DND-41 (cell line): ENCODE measurements at regions not wholly inside any gene's neighbourhood (a gene's known extent, or its start where the extent isn't known, plus 50 kb on each side); places are given as distances from the start of the nearest gene placed in this dataset.

Experiments used
- ATAC-seq: fragments of 200-7000 bp; cut with Tn5 transposase; 3 replicates; pipeline ENCODE4 v1.9.1; 2021; ENCODE audit warnings: low read depth; ENCODE audit not compliant: insufficient read depth
- DNase-seq: peaks from one replicate; pipeline ENCODE4 v3.0.0-alpha.2; 2020
- H2AFZ ChIP-seq: 2 replicates; pipeline ENCODE4 v1.6.0; 2012; ENCODE audit warnings: low read depth, low read length
- H3K27ac ChIP-seq: 2 replicates; pipeline ENCODE4 v1.5.1; 2012; ENCODE audit warnings: low read length, inconsistent platforms
- H3K27me3 ChIP-seq: fragments of 200-600 bp; sonication (generic); 2 replicates; pipeline ENCODE4 v1.6.0; 2012; ENCODE audit warnings: low read length, mild to moderate bottlenecking, inconsistent platforms; ENCODE audit not compliant: insufficient read depth, poor library complexity
- H3K36me3 ChIP-seq: 2 replicates; pipeline ENCODE4 v1.5.1; 2012; ENCODE audit warnings: low read length, inconsistent platforms; ENCODE audit not compliant: insufficient read depth
- H3K4me1 ChIP-seq: 2 replicates; pipeline ENCODE4 v1.5.1; 2012; ENCODE audit warnings: mild to moderate bottlenecking, low read length; ENCODE audit not compliant: insufficient read depth
- H3K4me2 ChIP-seq: 2 replicates; pipeline ENCODE4 v1.6.0; 2012; ENCODE audit warnings: mild to moderate bottlenecking, moderate library complexity, low read length, inconsistent platforms; ENCODE audit not compliant: insufficient read depth
- H3K4me3 ChIP-seq, 2 experiments: fragments of 200-600 bp in 1 of 2; shearing (Covaris generic) in 1 of 2; 2 replicates each; pipeline ENCODE4 v1.5.1; 2012 to 2016; ENCODE audit warnings: inconsistent platforms in 2 of 2, low read length in 2 of 2, mild to moderate bottlenecking in 2 of 2, low read depth in 1 of 2, moderate library complexity in 1 of 2
- H3K79me2 ChIP-seq: 2 replicates; pipeline ENCODE4 v1.6.0; 2012; ENCODE audit warnings: low read length, inconsistent platforms; ENCODE audit not compliant: insufficient read depth
- H3K9ac ChIP-seq: 2 replicates; pipeline ENCODE4 v1.6.0; 2012; ENCODE audit warnings: low read depth, mild to moderate bottlenecking, inconsistent platforms, low read length, moderate library complexity
- H3K9me3 ChIP-seq: 2 replicates; pipeline ENCODE4 v1.5.1; 2012; ENCODE audit warnings: low read length, moderate library complexity, mild to moderate bottlenecking, inconsistent platforms; ENCODE audit not compliant: insufficient read depth, severe bottlenecking
- H4K20me1 ChIP-seq: 2 replicates; pipeline ENCODE4 v1.6.0; 2012; ENCODE audit warnings: low read length; ENCODE audit not compliant: insufficient read depth
- CTCF ChIP-seq: IDR thresholded peaks from 2 replicates; pipeline ENCODE4 v1.5.1; 2012; ENCODE audit warnings: borderline replicate concordance, low read length, moderate library complexity, mild to moderate bottlenecking; ENCODE audit not compliant: poor library complexity, severe bottlenecking; ENCODE audit errors: extremely low read depth
- EZH2 ChIP-seq: IDR thresholded peaks from 3 replicates; pipeline ENCODE4 v1.6.1; 2012; ENCODE audit warnings: borderline replicate concordance, low read depth, mild to moderate bottlenecking, moderate library complexity, low read length, inconsistent platforms; ENCODE audit not compliant: severe bottlenecking

DNA sequence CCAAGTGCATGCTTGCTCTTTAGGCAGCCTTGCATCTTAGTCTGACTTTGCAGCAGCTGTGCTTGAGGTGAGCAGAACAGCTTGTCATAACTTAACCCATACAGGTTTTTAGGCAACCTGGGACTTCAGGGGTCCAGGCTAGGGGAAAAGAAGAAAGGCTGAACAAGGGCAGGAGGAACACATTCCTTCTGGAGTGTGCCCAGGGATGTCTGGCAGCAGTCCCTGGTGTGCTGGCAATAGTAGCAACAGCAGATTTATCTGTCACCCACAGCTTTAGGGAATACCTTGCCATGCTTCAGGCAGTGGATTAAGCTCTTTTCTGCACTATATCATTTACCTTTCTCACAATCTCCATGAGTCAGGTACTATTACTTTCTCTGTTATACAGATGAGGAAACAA is 513.0 kb downstream of the RAB38 start:
- DNase-seq (no peak), ATAC-seq (no peak)
- Histone ChIP-seq H4K20me1 (no peaks in the 10 kb centered on the region), H3K27ac (no peak overlapping the region), H3K36me3 (no peaks in the 10 kb centered on the region), H3K27me3 (no peaks in the 10 kb centered on the region), H3K4me3 (no peak overlapping the region), H3K9me3 (no peaks in the 10 kb centered on the region), H3K79me2 (no peaks in the 10 kb centered on the region), H3K4me1 (no peaks in the 10 kb centered on the region), H2AFZ (no peak overlapping the region), H3K9ac (no peak overlapping the region), H3K4me2 (no peak overlapping the region)
- TF ChIP-seq EZH2 (no peak), CTCF (no peak)

DNA sequence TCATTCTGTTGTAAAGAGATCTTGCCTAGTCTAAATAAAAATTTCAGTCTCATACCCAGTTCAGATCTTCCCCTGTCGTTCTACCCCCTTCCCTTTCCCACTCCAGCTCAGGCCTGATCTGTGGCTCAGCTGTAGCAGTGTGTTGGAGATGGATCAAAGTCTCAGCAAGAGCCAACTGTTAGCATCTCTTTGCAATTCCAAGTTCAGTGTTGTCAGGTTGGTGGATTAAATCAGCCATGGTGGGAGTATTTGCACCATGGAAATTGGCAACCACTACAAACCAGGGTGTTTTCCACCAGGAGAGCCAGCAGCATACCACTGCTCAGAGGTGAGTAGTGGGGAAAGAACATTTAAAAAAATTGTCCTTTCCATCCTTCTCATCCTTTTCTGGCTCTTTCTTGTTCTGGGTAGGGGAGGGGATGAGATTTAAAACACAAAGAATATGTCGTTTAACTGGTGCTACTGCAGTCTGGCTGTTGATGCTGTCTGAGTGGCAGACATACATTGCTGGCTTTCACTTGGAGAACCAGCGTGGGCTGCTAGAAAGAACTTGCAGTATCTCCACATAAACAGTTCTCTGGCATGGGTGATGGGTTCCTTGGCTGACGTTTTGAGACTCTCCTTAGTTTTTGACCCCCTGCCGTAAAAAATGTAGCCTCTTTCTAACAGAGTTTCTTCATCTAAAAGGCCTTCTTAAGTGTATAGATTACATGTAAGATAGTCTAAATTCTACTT is 514.1 kb downstream of the RAB38 start:
- ATAC-seq (no peak), DNase-seq (no peak)
- TF ChIP-seq CTCF (no peak), EZH2 (no peak)
- Histone ChIP-seq H3K4me1 (no peaks in the 10 kb centered on the region), H3K27me3 (no peaks in the 10 kb centered on the region), H3K9me3 (no peaks in the 10 kb centered on the region), H4K20me1 (no peaks in the 10 kb centered on the region), H3K79me2 (no peaks in the 10 kb centered on the region), H3K27ac (no peak overlapping the region), H3K4me3 (no peak overlapping the region), H3K36me3 (no peaks in the 10 kb centered on the region), H3K9ac (no peak overlapping the region), H3K4me2 (no peak overlapping the region), H2AFZ (no peak overlapping the region)

GRCh38 chr11:87659807-87660206 is 515.4 kb downstream of the RAB38 start:
- ATAC-seq = no peak
- no peaks in the 10 kb centered on the region for H4K20me1 ChIP-seq

More at GRCh38 chr11:87659807-87660206, 515.4 kb downstream of the RAB38 start:
- Histone ChIP-seq H3K79me2 (no peaks in the 10 kb centered on the region), H3K36me3 (no peaks in the 10 kb centered on the region), H2AFZ (no peak overlapping the region), H3K4me3 (no peak overlapping the region), H3K27ac (no peak overlapping the region), H3K9ac (no peak overlapping the region), H3K4me1 (no peaks in the 10 kb centered on the region), H3K27me3 (no peaks in the 10 kb centered on the region), H3K9me3 (no peaks in the 10 kb centered on the region), H3K4me2 (no peak overlapping the region)
- TF ChIP-seq CTCF (no peak), EZH2 (no peak)
- no peak for DNase-seq
